H9 (cell line): ENCODE measurements at regions not wholly inside any gene's neighbourhood (a gene's known extent, or its start where the extent isn't known, plus 50 kb on each side); places are given as distances from the start of the nearest gene placed in this dataset.

Source experiments
- DNase-seq: peaks from one replicate; pipeline ENCODE4 v3.0.0-alpha.2; 2017
- H2AFZ ChIP-seq: one replicate; pipeline ENCODE4 v1.6.1; 2013; ENCODE audit warnings: mild to moderate bottlenecking, low read length, control low read depth, moderate library complexity
- H2AK5ac ChIP-seq: 2 replicates; pipeline ENCODE4 v1.6.1; 2013; ENCODE audit warnings: low read length, control low read depth, mixed read lengths; ENCODE audit not compliant: insufficient read length
- H2BK120ac ChIP-seq: one replicate; pipeline ENCODE4 v1.6.1; 2013; ENCODE audit warnings: low read depth, mild to moderate bottlenecking, low read length, control low read depth, inconsistent platforms; ENCODE audit not compliant: poor library complexity, severe bottlenecking
- H2BK12ac ChIP-seq: 2 replicates; pipeline ENCODE4 v1.6.1; 2013; ENCODE audit warnings: low read length, control low read depth, mixed read lengths, low read depth; ENCODE audit not compliant: insufficient read length
- H2BK15ac ChIP-seq: 2 replicates; pipeline ENCODE4 v1.6.1; 2013; ENCODE audit warnings: low read depth, low read length, control low read depth
- H2BK20ac ChIP-seq: one replicate; pipeline ENCODE4 v1.6.1; 2013; ENCODE audit warnings: low read depth, mild to moderate bottlenecking, low read length, control low read depth, inconsistent platforms; ENCODE audit not compliant: poor library complexity, severe bottlenecking
- H2BK5ac ChIP-seq: 2 replicates; pipeline ENCODE4 v1.6.1; 2013; ENCODE audit warnings: low read length, control low read depth, mixed read lengths; ENCODE audit not compliant: insufficient read length
- H3K14ac ChIP-seq: 2 replicates; pipeline ENCODE4 v1.6.1; 2013; ENCODE audit warnings: low read length, control low read depth; ENCODE audit not compliant: insufficient read depth
- H3K18ac ChIP-seq: 2 replicates; pipeline ENCODE4 v1.6.1; 2013; ENCODE audit warnings: low read depth, mild to moderate bottlenecking, mixed read lengths, low read length, control low read depth; ENCODE audit not compliant: insufficient read length
- H3K23ac ChIP-seq: 2 replicates; pipeline ENCODE4 v1.6.1; 2013; ENCODE audit warnings: low read length, control low read depth, mixed read lengths, low read depth; ENCODE audit not compliant: insufficient read length
- H3K23me2 ChIP-seq: 2 replicates; pipeline ENCODE4 v1.6.1; 2013; ENCODE audit warnings: low read depth, mild to moderate bottlenecking, mixed read lengths, low read length, control low read depth; ENCODE audit not compliant: insufficient read length, poor library complexity, severe bottlenecking
- H3K27ac ChIP-seq: 2 replicates; pipeline ENCODE4 v1.5.1; 2013; ENCODE audit warnings: low read length, control low read depth, mixed read lengths, low read depth; ENCODE audit not compliant: insufficient read length
- H3K27me3 ChIP-seq: 2 replicates; pipeline ENCODE4 v1.6.1; 2013; ENCODE audit warnings: low read length, control low read depth, inconsistent platforms; ENCODE audit not compliant: insufficient read depth
- H3K4ac ChIP-seq: 2 replicates; pipeline ENCODE4 v1.6.1; 2013; ENCODE audit warnings: low read depth, mild to moderate bottlenecking, control low read depth, inconsistent platforms, low read length, moderate library complexity
- H3K4me1 ChIP-seq: 2 replicates; pipeline ENCODE4 v1.6.1; 2013; ENCODE audit warnings: low read length, control low read depth, inconsistent platforms; ENCODE audit not compliant: insufficient read depth
- H3K4me2 ChIP-seq: 2 replicates; pipeline ENCODE4 v1.6.1; 2013; ENCODE audit warnings: low read length, control low read depth, mixed read lengths; ENCODE audit not compliant: insufficient read length, insufficient read depth
- H3K56ac ChIP-seq: 2 replicates; pipeline ENCODE4 v1.6.1; 2013; ENCODE audit warnings: low read depth, mild to moderate bottlenecking, mixed read lengths, low read length, control low read depth; ENCODE audit not compliant: insufficient read length
- H3K79me1 ChIP-seq: 2 replicates; pipeline ENCODE4 v1.6.1; 2013; ENCODE audit warnings: low read depth, mild to moderate bottlenecking, moderate library complexity, low read length, control low read depth, inconsistent platforms; ENCODE audit not compliant: insufficient read depth, poor library complexity, severe bottlenecking
- H3K79me2 ChIP-seq: 2 replicates; pipeline ENCODE4 v1.6.1; 2013; ENCODE audit warnings: low read length, control low read depth, inconsistent platforms; ENCODE audit not compliant: insufficient read depth
- H3K9ac ChIP-seq: 2 replicates; pipeline ENCODE4 v1.6.1; 2013; ENCODE audit warnings: low read length, control low read depth, mixed read lengths; ENCODE audit not compliant: insufficient read length; ENCODE audit errors: extremely low read depth
- H3K9me3 ChIP-seq: one replicate; pipeline ENCODE4 v1.6.1; 2013; ENCODE audit warnings: low read depth, low read length, inconsistent platforms; ENCODE audit not compliant: control insufficient read depth
- H3T11ph ChIP-seq: one replicate; pipeline ENCODE4 v1.6.1; 2013; ENCODE audit warnings: mild to moderate bottlenecking, low read length, control low read depth, inconsistent platforms
- H4K20me1 ChIP-seq: one replicate; pipeline ENCODE4 v1.6.1; 2013; ENCODE audit not compliant: control insufficient read depth, insufficient read length, insufficient read depth
- H4K5ac ChIP-seq: 2 replicates; pipeline ENCODE4 v1.6.1; 2013; ENCODE audit warnings: low read depth, mild to moderate bottlenecking, mixed read lengths, low read length, control low read depth; ENCODE audit not compliant: insufficient read length
- H4K8ac ChIP-seq: replicated peaks from 2 replicates; pipeline ENCODE4 v1.6.1; 2013; ENCODE audit warnings: low read length, control low read depth, mixed read lengths, low read depth; ENCODE audit not compliant: insufficient read length
- H4K91ac ChIP-seq: 2 replicates; pipeline ENCODE4 v1.6.1; 2013; ENCODE audit warnings: low read depth, mild to moderate bottlenecking, moderate library complexity, mixed read lengths, low read length, control low read depth; ENCODE audit not compliant: insufficient read length
- H3K27ac Mint-ChIP-seq, 3 experiments: 2 replicates in 2 of 3; 3 replicates in 1 of 3; pipeline ENCODE4 v1.8.0; 2020 to 2021; ENCODE audit warnings: mixed read lengths in 3 of 3, mild to moderate bottlenecking in 1 of 3, moderate library complexity in 1 of 3
- H3K27me3 Mint-ChIP-seq: 2 replicates; pipeline ENCODE4 v1.8.0; 2021; ENCODE audit warnings: low read depth, mild to moderate bottlenecking, moderate library complexity, mixed read lengths
- H3K36me3 Mint-ChIP-seq, 3 experiments: 2 replicates in 2 of 3; 3 replicates in 1 of 3; pipeline ENCODE4 v1.8.0; 2020 to 2021; ENCODE audit warnings: low read depth in 3 of 3, mixed read lengths in 3 of 3; ENCODE audit not compliant: insufficient read depth in 1 of 3
- H3K4me1 Mint-ChIP-seq, 2 experiments: 2 replicates each; pipeline ENCODE4 v1.8.0; 2020; ENCODE audit warnings: mixed read lengths in 2 of 2
- H3K4me3 Mint-ChIP-seq, 2 experiments: 2 replicates in 1 of 2; 3 replicates in 1 of 2; pipeline ENCODE4 v1.8.0; 2020 to 2021; ENCODE audit warnings: mild to moderate bottlenecking in 2 of 2, mixed read lengths in 2 of 2, moderate library complexity in 1 of 2
- H3K9me3 Mint-ChIP-seq, 2 experiments: 2 replicates in 1 of 2; 3 replicates in 1 of 2; pipeline ENCODE4 v1.8.0; 2020; ENCODE audit warnings: mild to moderate bottlenecking in 2 of 2, mixed read lengths in 2 of 2, moderate library complexity in 1 of 2
- WGBS: extraction: QIAGEN DNeasy Blood & Tissue Kit; methylation state at CpG from one replicate; pipeline ENCODE4 v1.1.7; 2013; ENCODE audit warnings: missing lambda C conversion rate, low lambda C conversion rate, mixed read lengths; ENCODE audit not compliant: insufficient read length; ENCODE audit errors: extremely low coverage; 5-methylcytosine and 5-hydroxymethylcytosine counted together
- TF ChIP-seq, protein P1 (sequence below): fragments of 200-600 bp; sonication (generic); conservative IDR thresholded peaks from 3 replicates; pipeline ENCODE4 v1.8.0; 2021; ENCODE audit warnings: antibody characterized with exemption, mild to moderate bottlenecking

DNA sequence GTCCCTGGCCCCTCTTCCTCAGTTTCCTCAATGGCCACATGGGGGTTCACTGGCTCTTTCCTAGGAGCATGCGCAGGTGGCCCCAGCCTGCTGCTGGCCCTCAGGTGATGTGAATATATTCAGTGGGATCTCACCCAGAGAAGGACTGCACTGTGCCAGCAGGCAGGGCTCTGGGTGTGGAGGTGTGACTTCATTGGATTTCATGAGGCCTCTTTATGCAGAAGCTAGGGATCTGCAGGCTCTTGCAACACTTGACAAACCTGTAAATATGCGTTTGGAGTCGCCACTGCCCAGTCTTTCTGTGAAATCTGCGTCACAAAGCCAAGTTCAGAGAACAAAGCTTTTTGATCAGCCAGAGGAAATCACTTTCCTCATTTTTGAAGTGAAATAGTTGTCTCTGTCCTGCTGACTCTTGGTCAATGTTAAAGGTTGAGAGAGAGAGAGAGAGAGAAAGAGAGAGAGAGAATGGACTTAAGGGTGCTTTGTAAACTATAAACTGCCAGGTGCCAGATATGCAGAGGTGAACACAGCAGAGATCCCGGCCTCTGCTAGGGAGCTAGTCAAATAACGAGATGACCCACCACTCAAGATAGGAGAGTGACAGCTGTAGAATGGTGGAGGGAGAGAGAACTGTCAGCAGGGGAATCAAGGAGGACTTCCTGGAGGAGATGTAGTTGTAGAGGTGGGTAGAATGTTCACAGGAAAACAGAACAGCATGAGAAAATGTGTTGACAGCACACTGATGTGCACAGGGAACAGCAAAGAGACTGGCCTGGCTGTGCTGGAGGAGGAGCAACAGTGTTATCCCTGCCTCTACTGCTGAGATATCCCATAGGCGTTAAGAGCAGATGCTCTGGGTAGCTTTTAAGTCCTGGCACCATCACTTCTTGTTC lies 167.0 kb upstream of the ZNF618 start:
- H3K9me3 ChIP-seq, result no peaks in the 10 kb centered on the region
- H3K4ac ChIP-seq, result no peak overlapping the region
- H4K5ac ChIP-seq, result no peak overlapping the region
- H3K27me3 ChIP-seq, result peaks cover 2% of the 10 kb centered on the region; the same call in 1 of the 2 replicates
- H3K23ac ChIP-seq, result no peak overlapping the region
- peaks cover 18% of the 10 kb centered on the region for H3K27me3 Mint-ChIP-seq
- no peak overlapping the region for H2BK120ac ChIP-seq
- H3K4me1 ChIP-seq, result peaks cover 18% of the 10 kb centered on the region; the same call in 1 of the 2 replicates
- H3K4me2 ChIP-seq, result no peak overlapping the region
- no peak overlapping the region for H4K91ac ChIP-seq
- H4K8ac ChIP-seq, result no peak overlapping the region
- H3K9me3 Mint-ChIP-seq, result peaks cover 11 to 21% of the 10 kb centered on the region in 2 experiments
- H3T11ph ChIP-seq, result no peak overlapping the region
- H3K18ac ChIP-seq, result no peak overlapping the region
- no peak overlapping the region for H3K14ac ChIP-seq
- TF ChIP-seq, protein P1, sequence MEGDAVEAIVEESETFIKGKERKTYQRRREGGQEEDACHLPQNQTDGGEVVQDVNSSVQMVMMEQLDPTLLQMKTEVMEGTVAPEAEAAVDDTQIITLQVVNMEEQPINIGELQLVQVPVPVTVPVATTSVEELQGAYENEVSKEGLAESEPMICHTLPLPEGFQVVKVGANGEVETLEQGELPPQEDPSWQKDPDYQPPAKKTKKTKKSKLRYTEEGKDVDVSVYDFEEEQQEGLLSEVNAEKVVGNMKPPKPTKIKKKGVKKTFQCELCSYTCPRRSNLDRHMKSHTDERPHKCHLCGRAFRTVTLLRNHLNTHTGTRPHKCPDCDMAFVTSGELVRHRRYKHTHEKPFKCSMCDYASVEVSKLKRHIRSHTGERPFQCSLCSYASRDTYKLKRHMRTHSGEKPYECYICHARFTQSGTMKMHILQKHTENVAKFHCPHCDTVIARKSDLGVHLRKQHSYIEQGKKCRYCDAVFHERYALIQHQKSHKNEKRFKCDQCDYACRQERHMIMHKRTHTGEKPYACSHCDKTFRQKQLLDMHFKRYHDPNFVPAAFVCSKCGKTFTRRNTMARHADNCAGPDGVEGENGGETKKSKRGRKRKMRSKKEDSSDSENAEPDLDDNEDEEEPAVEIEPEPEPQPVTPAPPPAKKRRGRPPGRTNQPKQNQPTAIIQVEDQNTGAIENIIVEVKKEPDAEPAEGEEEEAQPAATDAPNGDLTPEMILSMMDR, result no peak
- H2BK12ac ChIP-seq, result no peak overlapping the region
- H3K27ac ChIP-seq, result no peak overlapping the region
- H3K79me1 ChIP-seq, result no peaks in the 10 kb centered on the region
- WGBS, result no CpG with 5 or more reads among the region's 7 CpGs
- H3K56ac ChIP-seq, result peak overlapping the region; percentile 7
- no peak overlapping the region for H2AK5ac ChIP-seq
- H3K27ac Mint-ChIP-seq, result 0 out of 7 replicates have a peak overlapping the region, but pooled peaks of 1 of the 3 experiments have one; percentile 36
- no peaks in the 10 kb centered on the region for H4K20me1 ChIP-seq
- H2BK20ac ChIP-seq, result no peak overlapping the region
- DNase-seq, result peak; percentile 38
- peaks cover 20 to 23% of the 10 kb centered on the region in 2 experiments for H3K4me1 Mint-ChIP-seq
- H3K36me3 Mint-ChIP-seq, result peaks cover 3 to 16% (median 10%) of the 10 kb centered on the region in 3 experiments; a peak in 5 of 7 replicates
- no peak overlapping the region for H2AFZ ChIP-seq
- no peak overlapping the region for H2BK15ac ChIP-seq
- H3K4me3 Mint-ChIP-seq, result no peak overlapping the region; a peak in 2 of 5 replicates
- no peaks in the 10 kb centered on the region for H3K79me2 ChIP-seq
- H3K23me2 ChIP-seq, result no peaks in the 10 kb centered on the region
- no peak overlapping the region for H3K9ac ChIP-seq
- no peak overlapping the region for H2BK5ac ChIP-seq
